OCI-LY1 (cell line): ENCODE measurements at regions not wholly inside any gene's neighbourhood (a gene's known extent, or its start where the extent isn't known, plus 50 kb on each side); places are given as distances from the start of the nearest gene placed in this dataset.

ENCODE experiments used
- H2AFZ ChIP-seq: fragments of 200-600 bp; sonication (generic), shearing (Covaris generic); 2 replicates; pipeline ENCODE4 v1.6.0; 2014; ENCODE audit warnings: antibody characterized with exemption, mild to moderate bottlenecking, low read length
- H3F3A ChIP-seq: fragments of 200-600 bp; sonication (generic), shearing (Covaris generic); 2 replicates; pipeline ENCODE4 v1.6.0; 2014; ENCODE audit warnings: mild to moderate bottlenecking, antibody characterized with exemption, low read length, moderate library complexity; ENCODE audit not compliant: insufficient read depth
- H3K27ac ChIP-seq: fragments of 200-600 bp; sonication (generic); 2 replicates; pipeline ENCODE4 v1.5.1; 2014; ENCODE audit warnings: low read length, mixed run types, mild to moderate bottlenecking, low read depth; ENCODE audit not compliant: poor library complexity, severe bottlenecking
- H3K27me3 ChIP-seq: fragments of 200-600 bp; sonication (generic); 2 replicates; pipeline ENCODE4 v1.6.0; 2014; ENCODE audit warnings: antibody characterized with exemption, mild to moderate bottlenecking, low read length, moderate library complexity; ENCODE audit not compliant: insufficient read depth
- H3K36me3 ChIP-seq: fragments of 200-600 bp; sonication (generic); 2 replicates; pipeline ENCODE4 v1.6.1; 2014; ENCODE audit warnings: mild to moderate bottlenecking, antibody characterized with exemption, low read length, moderate library complexity, mixed read lengths; ENCODE audit not compliant: insufficient read depth
- H3K4me1 ChIP-seq: fragments of 200-600 bp; sonication (generic); 2 replicates; pipeline ENCODE4 v1.5.1; 2014; ENCODE audit warnings: mild to moderate bottlenecking, low read length, moderate library complexity; ENCODE audit not compliant: insufficient read depth, severe bottlenecking
- H3K4me2 ChIP-seq: fragments of 200-600 bp; sonication (generic), shearing (Covaris generic); 2 replicates; pipeline ENCODE4 v1.6.1; 2014; ENCODE audit warnings: low read length
- H3K4me3 ChIP-seq: fragments of 200-600 bp; sonication (generic); 2 replicates; pipeline ENCODE4 v1.5.1; 2014; ENCODE audit warnings: low read length, low read depth, mild to moderate bottlenecking, mixed read lengths; ENCODE audit not compliant: poor library complexity, severe bottlenecking
- H3K79me2 ChIP-seq: fragments of 200-600 bp; shearing (Covaris generic); 2 replicates; pipeline ENCODE4 v1.6.1; 2016; ENCODE audit warnings: mixed run types, low read length, mixed read lengths; ENCODE audit not compliant: insufficient read depth
- H3K9ac ChIP-seq: fragments of 200-600 bp; sonication (generic), shearing (Covaris generic); 2 replicates; pipeline ENCODE4 v1.6.1; 2014; ENCODE audit warnings: mild to moderate bottlenecking, low read length, mixed read lengths
- H3K9me2 ChIP-seq: fragments of 200-600 bp; sonication (generic), shearing (Covaris generic); 2 replicates; pipeline ENCODE4 v1.6.1; 2014; ENCODE audit warnings: low read depth, mild to moderate bottlenecking, low read length, mixed read lengths
- H3K9me3 ChIP-seq: fragments of 200-600 bp; shearing (Covaris generic); 2 replicates; pipeline ENCODE4 v1.6.1; 2014; ENCODE audit warnings: low read length, mixed read lengths
- H4K20me1 ChIP-seq: fragments of 200-600 bp; sonication (generic), shearing (Covaris generic); 2 replicates; pipeline ENCODE4 v1.6.0; 2016; ENCODE audit warnings: mild to moderate bottlenecking, low read length; ENCODE audit not compliant: insufficient read depth
- CTCF ChIP-seq: fragments of 200-600 bp; sonication (generic), shearing (Covaris generic); IDR thresholded peaks from 2 replicates; pipeline ENCODE4 v1.5.1; 2017; ENCODE audit warnings: mild to moderate bottlenecking, antibody characterized with exemption, low read length, moderate library complexity, mixed read lengths
- EZH2 ChIP-seq: fragments of 200-600 bp; sonication (generic), shearing (Covaris generic); IDR thresholded peaks from 2 replicates; pipeline ENCODE4 v1.8.0; 2017; ENCODE audit warnings: borderline replicate concordance, mixed run types, mild to moderate bottlenecking, antibody characterized with exemption, low read length, moderate library complexity, mixed read lengths

GRCh38 chr13:65532231-65532630, 1697.9 kb downstream of the PCDH9 start:
- no peak overlapping the region for H3K4me3 ChIP-seq
- peak overlapping the region; percentile 44 for H3K4me2 ChIP-seq
- H3K9me3 ChIP-seq: no peaks in the 10 kb centered on the region
- H3K79me2 ChIP-seq: no peaks in the 10 kb centered on the region
- H3K9ac ChIP-seq: no peak overlapping the region
- H3F3A ChIP-seq: no peaks in the 10 kb centered on the region
- TF ChIP-seq CTCF (no peak), EZH2 (no peak)
- H4K20me1 ChIP-seq: no peaks in the 10 kb centered on the region
- peak overlapping the region; percentile 90 for H2AFZ ChIP-seq
- no peaks in the 10 kb centered on the region for H3K36me3 ChIP-seq
- no peaks in the 10 kb centered on the region for H3K27me3 ChIP-seq
- H3K9me2 ChIP-seq: no peaks in the 10 kb centered on the region
- H3K4me1 ChIP-seq: peaks cover 26% of the 10 kb centered on the region
- H3K27ac ChIP-seq: no peak overlapping the region

GRCh38 chr13:65530688-65531087, 1699.4 kb downstream of the PCDH9 start:
- H3K27me3 ChIP-seq: no peaks in the 10 kb centered on the region

GRCh38 chr13:65529541-65529940, 1700.6 kb downstream of the PCDH9 start:
- Histone ChIP-seq H3K4me2 (no peak overlapping the region), H3K27ac (no peak overlapping the region), H3K79me2 (no peaks in the 10 kb centered on the region), H4K20me1 (no peaks in the 10 kb centered on the region), H3K4me3 (no peak overlapping the region), H3K4me1 (peaks cover 26% of the 10 kb centered on the region), H3F3A (peaks cover 5% of the 10 kb centered on the region; the same call in 1 of the 2 replicates), H3K36me3 (no peaks in the 10 kb centered on the region), H3K9ac (no peak overlapping the region), H3K9me2 (no peaks in the 10 kb centered on the region), H3K27me3 (no peaks in the 10 kb centered on the region), H2AFZ (no peak overlapping the region), H3K9me3 (peaks cover 3% of the 10 kb centered on the region; the same call in 1 of the 2 replicates)
- TF ChIP-seq CTCF (no peak), EZH2 (no peak)

More at GRCh38 chr13:65530688-65531087, 1699.4 kb downstream of the PCDH9 start:
- Histone ChIP-seq H2AFZ (no peak overlapping the region), H3K4me3 (no peak overlapping the region), H4K20me1 (no peaks in the 10 kb centered on the region), H3K36me3 (no peaks in the 10 kb centered on the region), H3K27ac (no peak overlapping the region), H3K4me1 (peaks cover 26% of the 10 kb centered on the region), H3K79me2 (no peaks in the 10 kb centered on the region), H3K4me2 (no peak overlapping the region), H3K9me3 (peaks cover under 1% of the 10 kb centered on the region; the same call in 1 of the 2 replicates), H3F3A (peaks cover 5% of the 10 kb centered on the region; the same call in 1 of the 2 replicates), H3K9me2 (no peaks in the 10 kb centered on the region), H3K9ac (no peak overlapping the region)
- TF ChIP-seq EZH2 (no peak), CTCF (no peak)
